H1 (cell line): ENCODE measurements at regions not wholly inside any gene's neighbourhood (a gene's known extent, or its start where the extent isn't known, plus 50 kb on each side); places are given as distances from the start of the nearest gene placed in this dataset.

Source experiments
- BRCA1 ChIP-seq: IDR thresholded peaks from 2 replicates; pipeline ENCODE4 v1.6.1; 2012; ENCODE audit warnings: low read depth, low read length, improper control_type of control experiment
- CEBPB ChIP-seq: IDR thresholded peaks from 2 replicates; pipeline ENCODE4 v1.6.1; 2012; ENCODE audit warnings: low read depth, low read length
- CHD1 ChIP-seq: IDR thresholded peaks from 2 replicates; pipeline ENCODE4 v1.6.1; 2012; ENCODE audit warnings: low read depth, low read length, improper control_type of control experiment
- CREB1 ChIP-seq: IDR thresholded peaks from 2 replicates; pipeline ENCODE4 v1.6.1; 2012; ENCODE audit warnings: inconsistent platforms
- FOSL1 ChIP-seq: IDR thresholded peaks from 2 replicates; pipeline ENCODE4 v1.6.1; 2011; ENCODE audit warnings: mild to moderate bottlenecking, low read depth, low read length, moderate library complexity; ENCODE audit not compliant: insufficient read depth
- GABPA ChIP-seq: IDR thresholded peaks from 2 replicates; pipeline ENCODE4 v1.6.1; 2011; ENCODE audit warnings: mild to moderate bottlenecking, low read length, moderate library complexity, borderline replicate concordance; ENCODE audit not compliant: insufficient read depth
- KDM5A ChIP-seq: fragments of 200-600 bp; IDR thresholded peaks from 2 replicates; pipeline ENCODE4 v1.7.1; 2012; ENCODE audit warnings: mild to moderate bottlenecking, low read length, inconsistent platforms, mixed read lengths
- NANOG ChIP-seq: IDR thresholded peaks from 2 replicates; pipeline ENCODE4 v1.6.1; 2011; ENCODE audit warnings: low read length, low read depth, mild to moderate bottlenecking, inconsistent platforms; ENCODE audit not compliant: insufficient read depth, poor library complexity, severe bottlenecking
- PHF8 ChIP-seq: fragments of 200-600 bp; sonication (generic); conservative IDR thresholded peaks from 2 replicates; pipeline ENCODE4 v1.7.1; 2012; ENCODE audit warnings: low read depth, mild to moderate bottlenecking, inconsistent platforms, low read length, moderate library complexity
- SIN3A ChIP-seq, 2 experiments: IDR thresholded peaks in 1 of 2; conservative IDR thresholded peaks in 1 of 2; 2 replicates each; pipeline ENCODE4 v1.6.1; 2011 to 2012; ENCODE audit warnings: low read length in 2 of 2, improper control_type of control experiment in 1 of 2, low read depth in 1 of 2, mild to moderate bottlenecking in 1 of 2
- SP1 ChIP-seq: IDR thresholded peaks from 2 replicates; pipeline ENCODE4 v1.6.1; 2011; ENCODE audit warnings: low read depth, low read length
- TCF12 ChIP-seq: IDR thresholded peaks from 2 replicates; pipeline ENCODE4 v1.6.1; 2011; ENCODE audit warnings: low read depth, mild to moderate bottlenecking, low read length
- YY1 ChIP-seq: IDR thresholded peaks from 2 replicates; pipeline ENCODE4 v1.6.1; 2011; ENCODE audit warnings: low read depth, mild to moderate bottlenecking, low read length
- TF ChIP-seq, protein P1 (sequence below): fragments of 300-600 bp; sonication (generic); IDR thresholded peaks from 2 replicates; pipeline ENCODE4 v1.7.1; 2012; ENCODE audit warnings: low read length, moderate library complexity, mild to moderate bottlenecking, inconsistent platforms; ENCODE audit not compliant: insufficient replicate concordance

DNA sequence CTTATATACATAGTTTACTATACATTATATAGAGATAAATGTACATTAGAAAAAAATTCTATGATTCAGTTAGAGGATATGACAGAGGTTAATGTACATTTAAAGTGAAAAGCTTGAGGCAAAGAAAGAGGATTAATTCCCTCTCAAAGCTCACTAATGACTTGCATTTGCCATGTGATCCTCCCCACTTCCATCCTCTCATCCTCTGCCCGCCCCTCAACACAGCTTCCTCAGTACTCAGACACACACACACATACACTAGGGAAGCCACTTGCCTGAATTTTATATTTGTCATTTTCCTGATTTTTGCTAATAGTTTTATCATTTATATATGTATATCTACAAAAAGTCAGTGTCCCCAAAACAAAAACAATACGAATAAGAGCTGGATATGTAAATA lies 764.5 kb downstream of the EFNA5 start (continued):
- TF ChIP-seq, protein P1, sequence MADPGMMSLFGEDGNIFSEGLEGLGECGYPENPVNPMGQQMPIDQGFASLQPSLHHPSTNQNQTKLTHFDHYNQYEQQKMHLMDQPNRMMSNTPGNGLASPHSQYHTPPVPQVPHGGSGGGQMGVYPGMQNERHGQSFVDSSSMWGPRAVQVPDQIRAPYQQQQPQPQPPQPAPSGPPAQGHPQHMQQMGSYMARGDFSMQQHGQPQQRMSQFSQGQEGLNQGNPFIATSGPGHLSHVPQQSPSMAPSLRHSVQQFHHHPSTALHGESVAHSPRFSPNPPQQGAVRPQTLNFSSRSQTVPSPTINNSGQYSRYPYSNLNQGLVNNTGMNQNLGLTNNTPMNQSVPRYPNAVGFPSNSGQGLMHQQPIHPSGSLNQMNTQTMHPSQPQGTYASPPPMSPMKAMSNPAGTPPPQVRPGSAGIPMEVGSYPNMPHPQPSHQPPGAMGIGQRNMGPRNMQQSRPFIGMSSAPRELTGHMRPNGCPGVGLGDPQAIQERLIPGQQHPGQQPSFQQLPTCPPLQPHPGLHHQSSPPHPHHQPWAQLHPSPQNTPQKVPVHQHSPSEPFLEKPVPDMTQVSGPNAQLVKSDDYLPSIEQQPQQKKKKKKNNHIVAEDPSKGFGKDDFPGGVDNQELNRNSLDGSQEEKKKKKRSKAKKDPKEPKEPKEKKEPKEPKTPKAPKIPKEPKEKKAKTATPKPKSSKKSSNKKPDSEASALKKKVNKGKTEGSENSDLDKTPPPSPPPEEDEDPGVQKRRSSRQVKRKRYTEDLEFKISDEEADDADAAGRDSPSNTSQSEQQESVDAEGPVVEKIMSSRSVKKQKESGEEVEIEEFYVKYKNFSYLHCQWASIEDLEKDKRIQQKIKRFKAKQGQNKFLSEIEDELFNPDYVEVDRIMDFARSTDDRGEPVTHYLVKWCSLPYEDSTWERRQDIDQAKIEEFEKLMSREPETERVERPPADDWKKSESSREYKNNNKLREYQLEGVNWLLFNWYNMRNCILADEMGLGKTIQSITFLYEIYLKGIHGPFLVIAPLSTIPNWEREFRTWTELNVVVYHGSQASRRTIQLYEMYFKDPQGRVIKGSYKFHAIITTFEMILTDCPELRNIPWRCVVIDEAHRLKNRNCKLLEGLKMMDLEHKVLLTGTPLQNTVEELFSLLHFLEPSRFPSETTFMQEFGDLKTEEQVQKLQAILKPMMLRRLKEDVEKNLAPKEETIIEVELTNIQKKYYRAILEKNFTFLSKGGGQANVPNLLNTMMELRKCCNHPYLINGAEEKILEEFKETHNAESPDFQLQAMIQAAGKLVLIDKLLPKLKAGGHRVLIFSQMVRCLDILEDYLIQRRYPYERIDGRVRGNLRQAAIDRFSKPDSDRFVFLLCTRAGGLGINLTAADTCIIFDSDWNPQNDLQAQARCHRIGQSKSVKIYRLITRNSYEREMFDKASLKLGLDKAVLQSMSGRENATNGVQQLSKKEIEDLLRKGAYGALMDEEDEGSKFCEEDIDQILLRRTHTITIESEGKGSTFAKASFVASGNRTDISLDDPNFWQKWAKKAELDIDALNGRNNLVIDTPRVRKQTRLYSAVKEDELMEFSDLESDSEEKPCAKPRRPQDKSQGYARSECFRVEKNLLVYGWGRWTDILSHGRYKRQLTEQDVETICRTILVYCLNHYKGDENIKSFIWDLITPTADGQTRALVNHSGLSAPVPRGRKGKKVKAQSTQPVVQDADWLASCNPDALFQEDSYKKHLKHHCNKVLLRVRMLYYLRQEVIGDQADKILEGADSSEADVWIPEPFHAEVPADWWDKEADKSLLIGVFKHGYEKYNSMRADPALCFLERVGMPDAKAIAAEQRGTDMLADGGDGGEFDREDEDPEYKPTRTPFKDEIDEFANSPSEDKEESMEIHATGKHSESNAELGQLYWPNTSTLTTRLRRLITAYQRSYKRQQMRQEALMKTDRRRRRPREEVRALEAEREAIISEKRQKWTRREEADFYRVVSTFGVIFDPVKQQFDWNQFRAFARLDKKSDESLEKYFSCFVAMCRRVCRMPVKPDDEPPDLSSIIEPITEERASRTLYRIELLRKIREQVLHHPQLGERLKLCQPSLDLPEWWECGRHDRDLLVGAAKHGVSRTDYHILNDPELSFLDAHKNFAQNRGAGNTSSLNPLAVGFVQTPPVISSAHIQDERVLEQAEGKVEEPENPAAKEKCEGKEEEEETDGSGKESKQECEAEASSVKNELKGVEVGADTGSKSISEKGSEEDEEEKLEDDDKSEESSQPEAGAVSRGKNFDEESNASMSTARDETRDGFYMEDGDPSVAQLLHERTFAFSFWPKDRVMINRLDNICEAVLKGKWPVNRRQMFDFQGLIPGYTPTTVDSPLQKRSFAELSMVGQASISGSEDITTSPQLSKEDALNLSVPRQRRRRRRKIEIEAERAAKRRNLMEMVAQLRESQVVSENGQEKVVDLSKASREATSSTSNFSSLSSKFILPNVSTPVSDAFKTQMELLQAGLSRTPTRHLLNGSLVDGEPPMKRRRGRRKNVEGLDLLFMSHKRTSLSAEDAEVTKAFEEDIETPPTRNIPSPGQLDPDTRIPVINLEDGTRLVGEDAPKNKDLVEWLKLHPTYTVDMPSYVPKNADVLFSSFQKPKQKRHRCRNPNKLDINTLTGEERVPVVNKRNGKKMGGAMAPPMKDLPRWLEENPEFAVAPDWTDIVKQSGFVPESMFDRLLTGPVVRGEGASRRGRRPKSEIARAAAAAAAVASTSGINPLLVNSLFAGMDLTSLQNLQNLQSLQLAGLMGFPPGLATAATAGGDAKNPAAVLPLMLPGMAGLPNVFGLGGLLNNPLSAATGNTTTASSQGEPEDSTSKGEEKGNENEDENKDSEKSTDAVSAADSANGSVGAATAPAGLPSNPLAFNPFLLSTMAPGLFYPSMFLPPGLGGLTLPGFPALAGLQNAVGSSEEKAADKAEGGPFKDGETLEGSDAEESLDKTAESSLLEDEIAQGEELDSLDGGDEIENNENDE = no peak
- TF ChIP-seq SIN3A (conservative IDR thresholded peaks at IDR 0.05 in 1 of 2, IDR thresholded peaks at IDR 0.05 in 1 of 2; ENCODE audit: low read depth in 1 of 2, low read length in 2 of 2) = no peak
- TF ChIP-seq BRCA1 = no peak
- TF ChIP-seq GABPA = no peak
- TF ChIP-seq SP1 = no peak
- no peak for TF ChIP-seq TCF12
- no peak for TF ChIP-seq KDM5A
- no peak for TF ChIP-seq YY1
- TF ChIP-seq PHF8 = no peak
- TF ChIP-seq NANOG = no peak
- no peak for TF ChIP-seq CEBPB
- no peak for TF ChIP-seq CHD1
- TF ChIP-seq FOSL1 = no peak
- TF ChIP-seq CREB1 = no peak
